NB4 (cell line): ENCODE measurements at regions not wholly inside any gene's neighbourhood (a gene's known extent, or its start where the extent isn't known, plus 50 kb on each side); places are given as distances from the start of the nearest gene placed in this dataset.

Source experiments
- MAX ChIP-seq: IDR thresholded peaks from 2 replicates; pipeline ENCODE4 v1.6.1; 2011; ENCODE audit warnings: low read depth, low read length
- POLR2A ChIP-seq: IDR thresholded peaks from 2 replicates; pipeline ENCODE4 v1.6.1; 2011; ENCODE audit warnings: mild to moderate bottlenecking; ENCODE audit not compliant: insufficient read length; ENCODE audit errors: extremely low read depth
- TF ChIP-seq, protein P1 (sequence below): IDR thresholded peaks from one replicate; pipeline ENCODE4 v1.5.1; 2012; ENCODE audit warnings: low read depth, low read length

- TF ChIP-seq, protein P1, sequence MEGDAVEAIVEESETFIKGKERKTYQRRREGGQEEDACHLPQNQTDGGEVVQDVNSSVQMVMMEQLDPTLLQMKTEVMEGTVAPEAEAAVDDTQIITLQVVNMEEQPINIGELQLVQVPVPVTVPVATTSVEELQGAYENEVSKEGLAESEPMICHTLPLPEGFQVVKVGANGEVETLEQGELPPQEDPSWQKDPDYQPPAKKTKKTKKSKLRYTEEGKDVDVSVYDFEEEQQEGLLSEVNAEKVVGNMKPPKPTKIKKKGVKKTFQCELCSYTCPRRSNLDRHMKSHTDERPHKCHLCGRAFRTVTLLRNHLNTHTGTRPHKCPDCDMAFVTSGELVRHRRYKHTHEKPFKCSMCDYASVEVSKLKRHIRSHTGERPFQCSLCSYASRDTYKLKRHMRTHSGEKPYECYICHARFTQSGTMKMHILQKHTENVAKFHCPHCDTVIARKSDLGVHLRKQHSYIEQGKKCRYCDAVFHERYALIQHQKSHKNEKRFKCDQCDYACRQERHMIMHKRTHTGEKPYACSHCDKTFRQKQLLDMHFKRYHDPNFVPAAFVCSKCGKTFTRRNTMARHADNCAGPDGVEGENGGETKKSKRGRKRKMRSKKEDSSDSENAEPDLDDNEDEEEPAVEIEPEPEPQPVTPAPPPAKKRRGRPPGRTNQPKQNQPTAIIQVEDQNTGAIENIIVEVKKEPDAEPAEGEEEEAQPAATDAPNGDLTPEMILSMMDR, result no peak
- TF ChIP-seq POLR2A (no peak), MAX (no peak)
These were observed 299.0 kb upstream of the CADM1 start for GRCh38 chr11:115803073-115803740.
